Endothelial cell of umbilical vein (primary cell): ENCODE measurements at regions not wholly inside any gene's neighbourhood (a gene's known extent, or its start where the extent isn't known, plus 50 kb on each side); places are given as distances from the start of the nearest gene placed in this dataset.

Source experiments
- BruUV-seq: library from RNA; stranded (reverse); fragments of 400-500 nt; replicated peaks from 2 replicates; lab custom pipeline; 2021; lab: Mats Ljungman, UMichigan
- CTCF ChIA-PET: fragments of 300-600, 350-600 bp; sonication (Branson Sonifier 250); formaldehyde crosslinking; loops from one replicate; lab custom pipeline; 2021; ENCODE audit warnings: antibody characterized with exemption, inconsistent platforms; lab: Charles Lee
- POLR2A ChIA-PET: fragments of 300-600, 350-600 bp; sonication (Branson Sonifier 250); formaldehyde crosslinking; loops from one replicate; lab custom pipeline; 2021; ENCODE audit warnings: antibody characterized with exemption, inconsistent platforms; lab: Charles Lee
- DNase-seq: peaks from one replicate; pipeline ENCODE4 v3.0.0-alpha.2; 2011; ENCODE audit warnings: low read depth, low spot score
- FAIRE-seq: peaks from 2 replicates; lab custom pipeline; 2011; peaks lifted over from hg19 to GRCh38; lab: Jason Lieb, UNC
- H2AFZ ChIP-seq: 2 replicates; pipeline ENCODE4 v1.6.0; 2012; ENCODE audit warnings: low read depth, low read length, control low read depth, inconsistent platforms
- H3K27ac ChIP-seq: 2 replicates; pipeline ENCODE4 v1.5.1; 2011; ENCODE audit warnings: low read depth, mild to moderate bottlenecking, control low read depth, low read length, moderate library complexity; ENCODE audit not compliant: insufficient read depth
- H3K27me3 ChIP-seq, 2 experiments: 2 replicates each; pipeline versions ENCODE4 v1.6.0 to v1.6.1; 2011; ENCODE audit warnings: low read length in 2 of 2, mixed read lengths in 1 of 2; ENCODE audit not compliant: control insufficient read depth in 2 of 2, insufficient read depth in 2 of 2
- H3K36me3 ChIP-seq, 2 experiments: 2 replicates in 1 of 2; 3 replicates in 1 of 2; pipeline ENCODE4 v1.5.1; 2011; ENCODE audit warnings: low read length in 2 of 2, mild to moderate bottlenecking in 1 of 2, moderate library complexity in 1 of 2; ENCODE audit not compliant: control insufficient read depth in 2 of 2, insufficient read depth in 2 of 2; ENCODE audit errors: extremely low read depth in 1 of 2
- H3K4me1 ChIP-seq: 3 replicates; pipeline ENCODE4 v1.5.1; 2011; ENCODE audit warnings: mild to moderate bottlenecking, low read length; ENCODE audit not compliant: control insufficient read depth, insufficient read depth; ENCODE audit errors: extremely low read depth
- H3K4me2 ChIP-seq: 2 replicates; pipeline ENCODE4 v1.6.1; 2011; ENCODE audit warnings: low read length, control low read depth, mixed read lengths; ENCODE audit not compliant: insufficient read depth
- H3K4me3 ChIP-seq, 3 experiments: fragments of 200-600 bp in 1 of 3; sonication (generic), shearing (Covaris generic) in 1 of 3; replicated peaks in 1 of 3; 2 replicates each; pipeline ENCODE4 v1.5.1; 2011 to 2016; ENCODE audit warnings: control low read depth in 3 of 3, low read length in 3 of 3, mild to moderate bottlenecking in 2 of 3, inconsistent platforms in 1 of 3, low read depth in 1 of 3, moderate library complexity in 1 of 3; ENCODE audit not compliant: insufficient read depth in 1 of 3
- H3K79me2 ChIP-seq: 2 replicates; pipeline ENCODE4 v1.6.0; 2012; ENCODE audit warnings: low read length, inconsistent platforms; ENCODE audit not compliant: control insufficient read depth, insufficient read depth
- H3K9ac ChIP-seq: replicated peaks from 2 replicates; pipeline ENCODE3; 2011; ENCODE audit warnings: low read length, control low read depth; ENCODE audit not compliant: insufficient read depth; ENCODE audit errors: extremely low read depth
- H3K9me1 ChIP-seq: replicated peaks from 3 replicates; pipeline ENCODE4 v1.6.0; 2011; ENCODE audit warnings: mild to moderate bottlenecking, low read length; ENCODE audit not compliant: control insufficient read depth, insufficient read depth; ENCODE audit errors: extremely low read depth
- H3K9me3 ChIP-seq: replicated peaks from 2 replicates; pipeline ENCODE4 v1.5.1; 2012; ENCODE audit warnings: low read length, inconsistent platforms; ENCODE audit not compliant: control insufficient read depth, insufficient read depth
- H4K20me1 ChIP-seq: replicated peaks from 2 replicates; pipeline ENCODE3; 2011; ENCODE audit warnings: mild to moderate bottlenecking, low read length; ENCODE audit not compliant: control insufficient read depth, insufficient read depth; ENCODE audit errors: extremely low read depth
- EZH2 ChIP-seq: IDR thresholded peaks from 2 replicates; pipeline ENCODE4 v1.6.1; 2012; ENCODE audit warnings: borderline replicate concordance, low read depth, mild to moderate bottlenecking, moderate library complexity, low read length, inconsistent platforms; ENCODE audit not compliant: severe bottlenecking
- FOS ChIP-seq: IDR thresholded peaks from 2 replicates; pipeline ENCODE4 v1.6.1; 2011; ENCODE audit warnings: mild to moderate bottlenecking, low read length, moderate library complexity, borderline replicate concordance; ENCODE audit not compliant: insufficient read depth
- GATA2 ChIP-seq: IDR thresholded peaks from 2 replicates; pipeline ENCODE4 v1.7.0; 2011; ENCODE audit warnings: low read depth, mild to moderate bottlenecking, moderate library complexity, mixed read lengths, low read length; ENCODE audit not compliant: insufficient read length, insufficient read depth
- JUN ChIP-seq: IDR thresholded peaks from 2 replicates; pipeline ENCODE4 v1.6.1; 2011; ENCODE audit warnings: borderline replicate concordance, low read depth; ENCODE audit not compliant: insufficient read length, insufficient read depth
- MYC ChIP-seq: IDR thresholded peaks from one replicate; pipeline ENCODE4 v1.6.1; 2011; ENCODE audit warnings: mild to moderate bottlenecking, low read depth, low read length
- POLR2A ChIP-seq: IDR thresholded peaks from 2 replicates; pipeline ENCODE4 v1.6.1; 2012; ENCODE audit warnings: low read depth, mild to moderate bottlenecking, control low read depth, low read length
- POLR2AphosphoS5 ChIP-seq: IDR thresholded peaks from 2 replicates; pipeline ENCODE4 v1.6.1; 2012; ENCODE audit warnings: low read depth, mild to moderate bottlenecking, control low read depth, low read length, moderate library complexity; ENCODE audit not compliant: insufficient read depth
- dilution Hi-C: fragments of 300-500 bp; cut with MboI; formaldehyde crosslinking; loops from one replicate; pipeline ENCODE4 v1.15.0; 2019; ENCODE audit warnings: low sequenced_read_pairs; ENCODE audit not compliant: extremely low pct_ligation_motif_present
- intact Hi-C: fragments of 100-400 bp; cut with micrococcal nuclease; formaldehyde crosslinking; loops from one replicate; pipeline ENCODE4 v1.10.0; 2022
- TF ChIP-seq, protein P1 (sequence below): IDR thresholded peaks from 2 replicates; pipeline ENCODE4 v1.6.1; 2011; ENCODE audit not compliant: insufficient read depth, insufficient read length
- TF ChIP-seq, protein P2 (sequence below), 2 donors: IDR thresholded peaks; 1 replicate in 1 of 2; 2 replicates in 1 of 2; pipeline ENCODE4 v1.5.1; 2011; ENCODE audit warnings: low read length in 2 of 2, mild to moderate bottlenecking in 2 of 2, moderate library complexity in 2 of 2, control low read depth in 1 of 2, inconsistent platforms in 1 of 2, low read depth in 1 of 2; ENCODE audit not compliant: insufficient read depth in 1 of 2; ENCODE audit errors: extremely low read depth in 1 of 2

DNA sequence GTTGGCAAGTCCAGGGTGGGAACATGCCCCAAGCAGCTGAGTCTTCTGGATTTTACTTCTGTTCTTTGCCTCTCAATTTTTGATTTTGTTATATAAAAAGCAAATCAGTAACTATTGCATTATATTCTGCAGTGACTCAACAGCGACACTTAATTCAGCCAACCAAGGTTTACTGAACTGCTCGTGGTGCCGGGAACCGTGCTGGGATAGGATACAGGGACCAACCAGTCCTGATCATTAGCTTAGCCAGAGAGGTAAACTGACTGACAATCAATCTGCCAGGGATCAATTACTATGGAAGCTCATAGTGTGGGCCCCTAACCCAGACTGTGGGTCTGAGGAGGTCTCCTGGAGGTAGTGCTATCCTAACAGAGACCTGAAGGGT lies 68.4 kb upstream of the ZNF281 start:
- Histone ChIP-seq H3K27ac (no peak overlapping the region), H3K4me1 (peaks cover 3% of the 10 kb centered on the region), H3K9me1 (no peaks in the 10 kb centered on the region), H3K4me2 (no peak overlapping the region), H2AFZ (no peak overlapping the region), H3K4me3 (no peak overlapping the region), H3K36me3 (no peaks in the 10 kb centered on the region), H3K9me3 (no peaks in the 10 kb centered on the region), H3K27me3 (peaks cover 0 to 5% of the 10 kb centered on the region in 2 experiments), H3K9ac (no peak overlapping the region), H3K79me2 (no peaks in the 10 kb centered on the region), H4K20me1 (no peaks in the 10 kb centered on the region)
- dilution Hi-C loops (no loop called here), intact Hi-C loops (no loop called here)
- no peak for TF ChIP-seq EZH2
- no peak for TF ChIP-seq GATA2
- no peak for TF ChIP-seq POLR2A
- TF ChIP-seq MYC, result no peak
- TF ChIP-seq, protein P1, sequence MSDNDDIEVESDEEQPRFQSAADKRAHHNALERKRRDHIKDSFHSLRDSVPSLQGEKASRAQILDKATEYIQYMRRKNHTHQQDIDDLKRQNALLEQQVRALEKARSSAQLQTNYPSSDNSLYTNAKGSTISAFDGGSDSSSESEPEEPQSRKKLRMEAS, result no peak
- no peak for TF ChIP-seq POLR2AphosphoS5
- TF ChIP-seq, protein P2, sequence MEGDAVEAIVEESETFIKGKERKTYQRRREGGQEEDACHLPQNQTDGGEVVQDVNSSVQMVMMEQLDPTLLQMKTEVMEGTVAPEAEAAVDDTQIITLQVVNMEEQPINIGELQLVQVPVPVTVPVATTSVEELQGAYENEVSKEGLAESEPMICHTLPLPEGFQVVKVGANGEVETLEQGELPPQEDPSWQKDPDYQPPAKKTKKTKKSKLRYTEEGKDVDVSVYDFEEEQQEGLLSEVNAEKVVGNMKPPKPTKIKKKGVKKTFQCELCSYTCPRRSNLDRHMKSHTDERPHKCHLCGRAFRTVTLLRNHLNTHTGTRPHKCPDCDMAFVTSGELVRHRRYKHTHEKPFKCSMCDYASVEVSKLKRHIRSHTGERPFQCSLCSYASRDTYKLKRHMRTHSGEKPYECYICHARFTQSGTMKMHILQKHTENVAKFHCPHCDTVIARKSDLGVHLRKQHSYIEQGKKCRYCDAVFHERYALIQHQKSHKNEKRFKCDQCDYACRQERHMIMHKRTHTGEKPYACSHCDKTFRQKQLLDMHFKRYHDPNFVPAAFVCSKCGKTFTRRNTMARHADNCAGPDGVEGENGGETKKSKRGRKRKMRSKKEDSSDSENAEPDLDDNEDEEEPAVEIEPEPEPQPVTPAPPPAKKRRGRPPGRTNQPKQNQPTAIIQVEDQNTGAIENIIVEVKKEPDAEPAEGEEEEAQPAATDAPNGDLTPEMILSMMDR (IDR thresholded peaks at IDR 0.05; ENCODE audit: extremely low read depth in 1 of 2, insufficient read depth in 1 of 2, low read depth in 1 of 2, low read length in 2 of 2), result no peak
- TF ChIP-seq FOS, result no peak
- no peak for TF ChIP-seq JUN
- ChIA-PET POLR2A (no interaction called here), CTCF (interaction anchor here (1.5 kb wide), 1 partner anchor 10 kb away, joined by 5 read pairs; no protein-coding TSS in a partner anchor)
- DNase-seq, result no peak
- no TSS peak for BruUV-seq
- FAIRE-seq, result no peak
